Neuronal stem cell (in vitro differentiated cells): ENCODE measurements at regions not wholly inside any gene's neighbourhood (a gene's known extent, or its start where the extent isn't known, plus 50 kb on each side); places are given as distances from the start of the nearest gene placed in this dataset.

ENCODE experiments used
- DNase-seq: peaks from one replicate; pipeline ENCODE4 v3.0.0-alpha.2; 2013; ENCODE audit warnings: low spot score
- H2AFZ ChIP-seq: one replicate; pipeline ENCODE4 v1.6.1; 2013; ENCODE audit warnings: mild to moderate bottlenecking, low read length, inconsistent platforms
- H2AK5ac ChIP-seq: 2 replicates; pipeline ENCODE4 v1.6.1; 2013; ENCODE audit warnings: low read depth, mild to moderate bottlenecking, inconsistent platforms, low read length, moderate library complexity, mixed read lengths
- H2BK120ac ChIP-seq: 2 replicates; pipeline ENCODE4 v1.6.1; 2013; ENCODE audit warnings: low read depth, mild to moderate bottlenecking, inconsistent platforms, low read length, moderate library complexity, mixed read lengths
- H2BK12ac ChIP-seq: one replicate; pipeline ENCODE4 v1.6.1; 2013; ENCODE audit warnings: low read length, inconsistent platforms
- H2BK15ac ChIP-seq: 2 replicates; pipeline ENCODE4 v1.6.1; 2013; ENCODE audit warnings: mild to moderate bottlenecking, low read length, inconsistent platforms, mixed read lengths
- H2BK5ac ChIP-seq: one replicate; pipeline ENCODE4 v1.6.1; 2013; ENCODE audit warnings: inconsistent platforms, mild to moderate bottlenecking, low read length, moderate library complexity
- H3K14ac ChIP-seq: one replicate; pipeline ENCODE4 v1.6.1; 2013; ENCODE audit warnings: low read length, inconsistent platforms
- H3K18ac ChIP-seq: 2 replicates; pipeline ENCODE4 v1.6.1; 2013; ENCODE audit warnings: low read length, inconsistent platforms
- H3K23ac ChIP-seq: 2 replicates; pipeline ENCODE4 v1.6.1; 2013; ENCODE audit warnings: low read depth, mild to moderate bottlenecking, mixed read lengths, low read length, inconsistent platforms; ENCODE audit not compliant: poor library complexity
- H3K27ac ChIP-seq: replicated peaks from 3 replicates; pipeline ENCODE4 v1.5.1; 2013; ENCODE audit warnings: low read length, inconsistent platforms
- H3K27me3 ChIP-seq, 3 experiments: 2 replicates each; pipeline ENCODE4 v1.6.1; 2013; ENCODE audit warnings: low read length in 3 of 3, mild to moderate bottlenecking in 2 of 3, inconsistent platforms in 1 of 3, low read depth in 1 of 3, mixed read lengths in 1 of 3, moderate library complexity in 1 of 3; ENCODE audit not compliant: control insufficient read depth in 3 of 3, insufficient read depth in 3 of 3
- H3K36me3 ChIP-seq, 2 donors: replicated peaks in 1 of 2; 2 replicates each; pipeline ENCODE4 v1.6.1; 2013; ENCODE audit warnings: low read length in 2 of 2; ENCODE audit not compliant: control insufficient read depth in 2 of 2, insufficient read depth in 2 of 2
- H3K4ac ChIP-seq: 2 replicates; pipeline ENCODE4 v1.6.1; 2013; ENCODE audit warnings: inconsistent platforms, mild to moderate bottlenecking, low read length, moderate library complexity
- H3K4me1 ChIP-seq, 2 donors: 1 replicate in 1 of 2; 2 replicates in 1 of 2; pipeline ENCODE4 v1.6.1; 2013; ENCODE audit warnings: low read length in 2 of 2, low read depth in 1 of 2; ENCODE audit not compliant: control insufficient read depth in 2 of 2, insufficient read depth in 1 of 2
- H3K4me2 ChIP-seq: one replicate; pipeline ENCODE4 v1.6.1; 2013; ENCODE audit warnings: mild to moderate bottlenecking, low read length, inconsistent platforms; ENCODE audit not compliant: insufficient read depth, poor library complexity, severe bottlenecking
- H3K4me3 ChIP-seq, 2 donors: 2 replicates each; pipeline ENCODE4 v1.5.1; 2013; ENCODE audit warnings: low read length in 2 of 2, mild to moderate bottlenecking in 2 of 2, inconsistent platforms in 1 of 2, moderate library complexity in 1 of 2
- H3K79me1 ChIP-seq: one replicate; pipeline ENCODE4 v1.6.1; 2013; ENCODE audit warnings: low read depth, mild to moderate bottlenecking, inconsistent platforms, low read length, moderate library complexity
- H3K9ac ChIP-seq: one replicate; pipeline ENCODE4 v1.6.1; 2013; ENCODE audit warnings: mild to moderate bottlenecking, low read depth, low read length, inconsistent platforms; ENCODE audit not compliant: poor library complexity
- H3K9me3 ChIP-seq, 2 donors: replicated peaks in 1 of 2; 2 replicates each; pipeline versions ENCODE3 to v1.6.1; 2013; ENCODE audit warnings: low read length in 2 of 2, mild to moderate bottlenecking in 2 of 2, inconsistent platforms in 1 of 2, low read depth in 1 of 2, mixed read lengths in 1 of 2, moderate library complexity in 1 of 2; ENCODE audit not compliant: control insufficient read depth in 2 of 2, insufficient read depth in 1 of 2
- H4K8ac ChIP-seq: one replicate; pipeline ENCODE4 v1.6.1; 2013; ENCODE audit warnings: low read depth, mild to moderate bottlenecking, inconsistent platforms, low read length, moderate library complexity
- H4K91ac ChIP-seq: one replicate; pipeline ENCODE4 v1.6.1; 2013; ENCODE audit warnings: low read length, low read depth, mild to moderate bottlenecking, inconsistent platforms; ENCODE audit not compliant: poor library complexity
- WGBS, 2 donors: extraction: QIAGEN DNeasy Blood & Tissue Kit; methylation state at CpG; one replicate each; pipeline ENCODE4 v1.1.7; 2013; ENCODE audit warnings: missing lambda C conversion rate in 2 of 2, mixed read lengths in 1 of 2; ENCODE audit not compliant: insufficient read length in 2 of 2, insufficient replicate concordance in 1 of 2; ENCODE audit errors: extremely low coverage in 2 of 2; 5-methylcytosine and 5-hydroxymethylcytosine counted together

DNA sequence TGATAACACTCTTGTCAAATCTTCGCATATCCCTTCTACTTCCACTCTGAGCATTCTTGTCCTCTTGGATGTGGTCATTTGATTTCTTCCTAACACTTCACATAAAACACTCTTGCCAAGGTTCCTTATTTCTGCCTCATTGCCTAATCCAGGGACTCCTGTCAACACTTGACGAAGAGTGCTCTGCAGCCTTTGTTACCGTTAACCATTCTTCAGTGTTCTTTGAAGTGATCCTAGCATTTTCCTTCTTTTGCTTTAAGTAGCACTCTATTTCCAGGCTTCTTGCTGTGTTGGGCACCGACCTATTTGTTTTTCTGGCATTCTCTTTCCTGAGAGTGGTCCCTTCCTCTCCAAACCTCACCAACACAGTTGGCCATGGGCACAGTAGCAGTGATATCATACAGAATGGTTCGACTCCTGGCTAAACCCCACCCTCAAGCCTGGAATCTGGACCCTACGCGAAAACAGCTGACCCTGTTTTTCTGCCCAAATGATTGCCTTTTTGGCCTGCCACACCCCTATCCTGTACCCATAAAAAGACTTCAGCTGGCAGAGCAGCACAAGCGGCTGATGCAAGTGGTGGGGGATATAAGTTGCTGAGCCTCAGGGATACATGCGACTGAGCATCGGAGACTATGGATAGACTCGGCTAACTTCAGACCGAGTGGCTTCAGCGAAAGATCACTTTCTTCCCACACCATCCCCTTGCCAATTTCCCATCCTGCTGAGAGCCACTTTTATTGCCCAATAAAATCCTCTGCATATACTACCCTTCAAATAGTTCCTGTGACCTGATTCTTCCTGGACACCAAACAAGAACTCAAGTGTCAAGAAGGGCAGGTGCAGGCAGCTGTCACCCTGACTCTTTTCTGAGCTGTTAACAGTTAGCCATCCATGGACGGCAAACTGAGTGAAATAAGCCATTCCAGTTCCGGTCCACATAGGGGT, 820.6 kb downstream of the CCSER2 start:
- Histone ChIP-seq H3K36me3 (no peaks in the 10 kb centered on the region), H2BK15ac (no peak overlapping the region), H3K4me1 (peaks cover 11 to 26% of the 10 kb centered on the region in 2 donors)

GRCh38 chr10:85149766-85150165, 821.4 kb downstream of the CCSER2 start:
- Histone ChIP-seq H4K8ac (no peak overlapping the region), H3K4ac (no peak overlapping the region), H2BK15ac (no peak overlapping the region), H3K23ac (no peak overlapping the region), H3K9me3 (peaks cover 0 to 2% of the 10 kb centered on the region in 2 donors), H3K4me2 (no peak overlapping the region), H2AK5ac (no peak overlapping the region), H3K18ac (no peak overlapping the region), H3K14ac (no peak overlapping the region), H3K27me3 (no peaks in the 10 kb centered on the region), H3K4me3 (no peak overlapping the region), H2BK5ac (no peak overlapping the region), H2AFZ (no peak overlapping the region), H2BK12ac (no peak overlapping the region), H3K4me1 (peaks cover 11 to 26% of the 10 kb centered on the region in 2 donors), H3K27ac (no peak overlapping the region), H3K36me3 (no peaks in the 10 kb centered on the region), H2BK120ac (no peak overlapping the region), H3K79me1 (no peaks in the 10 kb centered on the region), H3K9ac (no peak overlapping the region), H4K91ac (no peak overlapping the region)
- DNase-seq: no peak
- WGBS, 2 donors: no CpG with 5 or more reads among the region's 2 CpGs

More for the DNA sequence above, 820.6 kb downstream of the CCSER2 start:
- peak overlapping the region; percentile 31 for H3K18ac ChIP-seq
- H3K23ac ChIP-seq: no peak overlapping the region
- H3K27ac ChIP-seq: no peak overlapping the region
- no peak overlapping the region for H3K4me2 ChIP-seq
- H3K9ac ChIP-seq: no peak overlapping the region
- H2BK120ac ChIP-seq: no peak overlapping the region
- H3K9me3 ChIP-seq: no peaks in the 10 kb centered on the region
- H2AK5ac ChIP-seq: no peak overlapping the region
- H2BK5ac ChIP-seq: no peak overlapping the region
- H3K14ac ChIP-seq: no peak overlapping the region
- H2BK12ac ChIP-seq: no peak overlapping the region
- H4K91ac ChIP-seq: no peak overlapping the region
- no peak for DNase-seq
- no peaks in the 10 kb centered on the region for H3K27me3 ChIP-seq
- WGBS, 2 donors: no CpG with 5 or more reads among the region's 15 CpGs
- H4K8ac ChIP-seq: no peak overlapping the region
- no peak overlapping the region for H2AFZ ChIP-seq
- no peaks in the 10 kb centered on the region for H3K79me1 ChIP-seq
- no peak overlapping the region for H3K4me3 ChIP-seq
- no peak overlapping the region for H3K4ac ChIP-seq

DNA sequence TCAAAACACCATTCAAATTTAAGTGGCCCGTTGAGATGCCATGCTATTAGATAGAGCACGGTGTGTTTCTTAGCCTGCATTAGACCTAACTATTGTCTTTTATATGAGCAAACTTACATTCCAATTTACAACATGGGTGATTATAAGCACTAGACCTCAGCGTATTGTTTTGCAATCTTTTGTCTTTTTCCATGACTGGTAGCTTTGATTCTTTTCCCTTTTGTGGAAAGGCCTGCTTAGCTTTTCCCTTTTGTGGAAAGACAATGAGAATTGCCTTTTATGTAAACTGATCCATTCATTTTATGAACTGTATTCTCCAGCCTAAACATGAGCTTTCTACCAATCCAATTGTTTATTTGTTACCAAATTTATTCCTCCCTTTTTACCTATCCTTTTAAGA, 823.1 kb downstream of the CCSER2 start:
- Histone ChIP-seq H4K91ac (no peak overlapping the region), H3K9ac (no peak overlapping the region), H3K4me1 (peaks cover 11 to 26% of the 10 kb centered on the region in 2 donors), H2AFZ (no peak overlapping the region), H3K18ac (no peak overlapping the region), H3K4me3 (no peak overlapping the region), H2BK15ac (no peak overlapping the region), H3K4me2 (no peak overlapping the region), H2AK5ac (no peak overlapping the region), H4K8ac (no peak overlapping the region), H3K27ac (no peak overlapping the region), H3K14ac (no peak overlapping the region), H2BK5ac (no peak overlapping the region), H3K79me1 (no peaks in the 10 kb centered on the region), H3K36me3 (no peaks in the 10 kb centered on the region), H3K9me3 (peaks cover 0 to 2% of the 10 kb centered on the region in 2 donors), H3K23ac (no peak overlapping the region), H2BK12ac (no peak overlapping the region), H3K27me3 (no peaks in the 10 kb centered on the region), H3K4ac (no peak overlapping the region), H2BK120ac (no peak overlapping the region)
- no CpG with 5 or more reads among the region's 3 CpGs for WGBS, 2 donors
- no peak for DNase-seq

DNA sequence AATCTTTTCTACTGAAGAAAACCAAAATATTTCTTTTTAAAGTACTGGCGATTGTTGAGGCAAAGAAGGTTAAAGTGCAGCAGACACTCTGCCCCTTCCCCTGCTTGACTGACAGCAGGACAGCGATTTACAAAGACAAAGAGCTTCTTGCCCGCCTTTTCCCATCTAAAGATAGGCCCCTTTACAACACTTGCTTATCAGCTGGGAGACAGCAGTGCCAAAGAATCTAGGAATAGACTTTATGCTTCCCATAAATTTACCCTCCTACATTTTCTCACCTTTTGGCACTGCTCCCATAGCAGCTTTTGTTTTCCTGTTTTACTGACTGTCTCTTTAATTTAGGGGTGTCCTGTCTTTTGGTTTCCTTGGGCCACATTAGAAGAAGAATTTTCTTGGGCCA, 824.1 kb downstream of the CCSER2 start:
- H4K8ac ChIP-seq: no peak overlapping the region
- peak overlapping the region; percentile 15 for H2AFZ ChIP-seq
- H3K4me3 ChIP-seq: no peak overlapping the region
- no peak overlapping the region for H3K14ac ChIP-seq
- no peak overlapping the region for H4K91ac ChIP-seq
- no peak overlapping the region for H3K23ac ChIP-seq
- no peak overlapping the region for H3K4me2 ChIP-seq
- no peak overlapping the region for H2BK120ac ChIP-seq
- no peaks in the 10 kb centered on the region for H3K36me3 ChIP-seq
- no peaks in the 10 kb centered on the region for H3K27me3 ChIP-seq
- H3K27ac ChIP-seq: peak overlapping the region; percentile 28
- H3K79me1 ChIP-seq: no peaks in the 10 kb centered on the region
- H3K9me3 ChIP-seq: peaks cover 0 to 2% of the 10 kb centered on the region in 2 donors
- H3K4ac ChIP-seq: no peak overlapping the region
- no peak overlapping the region for H3K9ac ChIP-seq
- WGBS, 2 donors: no CpG with 5 or more reads among the region's 3 CpGs
- H2BK15ac ChIP-seq: no peak overlapping the region
- H2AK5ac ChIP-seq: no peak overlapping the region
- no peak overlapping the region for H2BK12ac ChIP-seq
- peaks cover 11 to 23% of the 10 kb centered on the region in 2 donors for H3K4me1 ChIP-seq
- no peak overlapping the region for H3K18ac ChIP-seq
- DNase-seq: no peak
- no peak overlapping the region for H2BK5ac ChIP-seq
